ENCODE measurements at regions not wholly inside any gene's neighbourhood (a gene's known extent, or its start where the extent isn't known, plus 50 kb on each side); places are given as distances from the start of the nearest gene placed in this dataset.
"Not testable (repeated sequence)": the region's sequence is repeated elsewhere in the genome, so short reads cannot be mapped to it uniquely, and the experiment has no call there.

- no peak for DNase-seq (ENCODE audit: low read depth)
- no peak overlapping the region for H3K4me3 ChIP-seq (ENCODE audit: low read depth, low read length)
- TF ChIP-seq, protein P1, sequence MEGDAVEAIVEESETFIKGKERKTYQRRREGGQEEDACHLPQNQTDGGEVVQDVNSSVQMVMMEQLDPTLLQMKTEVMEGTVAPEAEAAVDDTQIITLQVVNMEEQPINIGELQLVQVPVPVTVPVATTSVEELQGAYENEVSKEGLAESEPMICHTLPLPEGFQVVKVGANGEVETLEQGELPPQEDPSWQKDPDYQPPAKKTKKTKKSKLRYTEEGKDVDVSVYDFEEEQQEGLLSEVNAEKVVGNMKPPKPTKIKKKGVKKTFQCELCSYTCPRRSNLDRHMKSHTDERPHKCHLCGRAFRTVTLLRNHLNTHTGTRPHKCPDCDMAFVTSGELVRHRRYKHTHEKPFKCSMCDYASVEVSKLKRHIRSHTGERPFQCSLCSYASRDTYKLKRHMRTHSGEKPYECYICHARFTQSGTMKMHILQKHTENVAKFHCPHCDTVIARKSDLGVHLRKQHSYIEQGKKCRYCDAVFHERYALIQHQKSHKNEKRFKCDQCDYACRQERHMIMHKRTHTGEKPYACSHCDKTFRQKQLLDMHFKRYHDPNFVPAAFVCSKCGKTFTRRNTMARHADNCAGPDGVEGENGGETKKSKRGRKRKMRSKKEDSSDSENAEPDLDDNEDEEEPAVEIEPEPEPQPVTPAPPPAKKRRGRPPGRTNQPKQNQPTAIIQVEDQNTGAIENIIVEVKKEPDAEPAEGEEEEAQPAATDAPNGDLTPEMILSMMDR (IDR thresholded peaks at IDR 0.05; ENCODE audit: control insufficient read depth, extremely low read depth, insufficient read depth), result no peak
These were observed 258.1 kb downstream of the PCNX1 start for GRCh38 chr14:71165121-71166031.

DNA sequence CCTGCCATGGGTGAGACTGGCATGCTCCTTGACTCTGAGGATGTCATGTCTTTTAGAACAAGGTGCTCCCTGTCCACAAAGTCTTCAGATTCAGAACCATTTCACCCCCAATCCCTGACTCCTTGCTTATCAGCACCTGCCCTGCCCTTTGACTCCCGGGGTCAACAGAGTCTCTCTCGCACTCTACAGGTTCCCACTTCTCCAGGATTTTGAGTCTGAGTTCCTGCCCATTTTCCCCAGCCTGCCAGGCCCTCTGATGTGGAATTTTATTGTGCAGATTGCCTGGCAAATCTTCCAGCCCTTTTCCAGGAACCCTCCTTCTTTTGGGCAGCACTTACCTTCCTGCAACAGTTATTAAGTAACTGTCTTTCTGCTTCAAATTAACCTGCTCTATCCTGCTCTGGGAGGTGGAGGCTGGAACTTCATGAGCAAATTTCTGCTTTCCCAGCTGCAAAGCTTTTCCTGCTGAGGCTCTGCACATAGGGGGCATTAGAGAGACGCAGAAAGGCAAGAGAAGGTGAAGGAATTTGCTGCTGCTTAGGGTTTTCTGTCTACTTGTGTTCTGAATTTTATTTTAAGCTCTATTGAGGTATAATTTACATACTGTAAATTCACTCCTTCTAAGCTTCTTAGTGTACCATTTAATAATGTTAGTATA is 259.1 kb downstream of the PCNX1 start:
- DNase-seq (ENCODE audit: low read depth), result peak; percentile 18

DNA sequence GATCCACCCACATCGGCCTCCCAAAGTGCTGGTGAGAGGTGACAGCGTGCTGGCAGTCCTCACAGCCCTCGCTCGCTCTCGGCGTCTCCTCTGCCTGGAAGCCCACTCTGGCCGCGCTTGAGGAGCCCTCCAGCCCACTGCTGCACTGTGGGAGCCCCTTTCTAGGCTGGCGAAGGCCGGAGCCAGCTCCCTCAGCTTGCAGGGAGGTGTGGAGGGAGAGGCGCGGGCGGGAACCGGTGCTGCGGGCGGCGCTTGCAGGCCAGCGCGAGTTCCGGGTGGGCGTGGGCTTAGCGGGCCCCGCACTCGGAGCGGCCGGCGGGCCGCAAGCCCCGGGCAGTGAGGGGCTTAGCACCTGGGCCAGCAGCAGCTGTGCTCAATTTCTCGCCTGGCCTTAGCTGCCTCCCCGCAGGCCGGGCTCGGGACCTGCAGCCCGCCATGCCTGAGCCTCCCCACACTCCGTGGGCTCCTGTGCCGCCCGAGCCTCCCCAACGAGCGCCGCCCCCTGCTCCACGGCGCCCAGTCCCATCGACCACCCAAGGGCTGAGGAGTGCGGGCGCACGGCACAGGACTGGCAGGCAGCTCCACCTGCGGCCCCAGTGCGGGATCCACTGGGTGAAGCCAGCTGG is 260.2 kb downstream of the PCNX1 start:
- not testable (repeated sequence) for H3K4me3 ChIP-seq (ENCODE audit: low read depth, low read length); DNase-seq (ENCODE audit: low read depth)

More for the DNA sequence above, 259.1 kb downstream of the PCNX1 start:
- TF ChIP-seq, protein P1 (IDR thresholded peaks at IDR 0.05; ENCODE audit: control insufficient read depth, extremely low read depth, insufficient read depth), result peak; percentile 61
- H3K4me3 ChIP-seq (ENCODE audit: low read depth, low read length), result no peak overlapping the region

- DNase-seq (ENCODE audit: low read depth); H3K4me3 ChIP-seq (ENCODE audit: low read depth, low read length): not testable (repeated sequence)
These were observed 260.9 kb downstream of the PCNX1 start for GRCh38 chr14:71168161-71168560.

- no peak for DNase-seq (ENCODE audit: low read depth)
- no peak overlapping the region for H3K4me3 ChIP-seq (ENCODE audit: low read depth, low read length)
- TF ChIP-seq, protein P1 (IDR thresholded peaks at IDR 0.05; ENCODE audit: control insufficient read depth, extremely low read depth, insufficient read depth), result no peak
These were observed 261.5 kb downstream of the PCNX1 start for GRCh38 chr14:71168564-71169427.

- DNase-seq (ENCODE audit: low read depth), result no peak
- H3K4me3 ChIP-seq (ENCODE audit: low read depth, low read length), result no peak overlapping the region
- TF ChIP-seq, protein P1 (IDR thresholded peaks at IDR 0.05; ENCODE audit: control insufficient read depth, extremely low read depth, insufficient read depth), result no peak
These were observed 262.6 kb downstream of the PCNX1 start for GRCh38 chr14:71169861-71170260.

DNA sequence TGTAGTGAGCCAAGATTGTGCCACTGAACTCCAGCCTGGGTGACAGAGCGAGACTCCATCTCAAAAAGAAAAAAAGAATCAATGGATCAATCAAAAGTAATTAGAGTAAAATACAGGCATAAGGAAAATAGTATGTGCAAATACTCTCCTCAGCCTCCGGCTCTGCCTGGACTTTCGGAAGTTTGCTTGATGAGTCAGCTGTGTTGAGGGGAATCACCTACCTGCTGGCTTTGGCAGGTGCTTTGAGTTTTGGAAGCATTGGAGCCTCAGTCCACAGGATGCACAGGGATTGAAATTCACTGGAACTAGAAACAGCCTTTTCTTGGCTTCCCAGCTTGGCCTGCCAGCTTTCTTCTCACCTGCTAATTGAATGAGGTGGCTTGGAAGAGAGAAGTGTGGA is 268.2 kb downstream of the PCNX1 start:
- TF ChIP-seq, protein P1 (IDR thresholded peaks at IDR 0.05; ENCODE audit: control insufficient read depth, extremely low read depth, insufficient read depth), result no peak
- no peak overlapping the region for H3K4me3 ChIP-seq (ENCODE audit: low read depth, low read length)
- DNase-seq (ENCODE audit: low read depth), result peak; percentile 22

All from LNCaP clone FGC (cell line).